Endothelial cell of umbilical vein (primary cell): ENCODE measurements at regions not wholly inside any gene's neighbourhood (a gene's known extent, or its start where the extent isn't known, plus 50 kb on each side); places are given as distances from the start of the nearest gene placed in this dataset.
A peak's percentile ranks its signal among the peaks of the same experiment; 100 is the strongest.

ENCODE experiments used
- BruUV-seq: library from RNA; stranded (reverse); fragments of 400-500 nt; replicated peaks from 2 replicates; lab custom pipeline; 2021; lab: Mats Ljungman, UMichigan
- CTCF ChIA-PET: fragments of 300-600, 350-600 bp; sonication (Branson Sonifier 250); formaldehyde crosslinking; loops from one replicate; lab custom pipeline; 2021; ENCODE audit warnings: antibody characterized with exemption, inconsistent platforms; lab: Charles Lee
- POLR2A ChIA-PET: fragments of 300-600, 350-600 bp; sonication (Branson Sonifier 250); formaldehyde crosslinking; loops from one replicate; lab custom pipeline; 2021; ENCODE audit warnings: antibody characterized with exemption, inconsistent platforms; lab: Charles Lee
- DNase-seq: peaks from one replicate; pipeline ENCODE4 v3.0.0-alpha.2; 2011; ENCODE audit warnings: low read depth, low spot score
- FAIRE-seq: peaks from 2 replicates; lab custom pipeline; 2011; peaks lifted over from hg19 to GRCh38; lab: Jason Lieb, UNC
- H2AFZ ChIP-seq: 2 replicates; pipeline ENCODE4 v1.6.0; 2012; ENCODE audit warnings: low read depth, low read length, control low read depth, inconsistent platforms
- H3K27ac ChIP-seq: 2 replicates; pipeline ENCODE4 v1.5.1; 2011; ENCODE audit warnings: low read depth, mild to moderate bottlenecking, control low read depth, low read length, moderate library complexity; ENCODE audit not compliant: insufficient read depth
- H3K27me3 ChIP-seq, 2 experiments: 2 replicates each; pipeline versions ENCODE4 v1.6.0 to v1.6.1; 2011; ENCODE audit warnings: low read length in 2 of 2, mixed read lengths in 1 of 2; ENCODE audit not compliant: control insufficient read depth in 2 of 2, insufficient read depth in 2 of 2
- H3K36me3 ChIP-seq, 2 experiments: 2 replicates in 1 of 2; 3 replicates in 1 of 2; pipeline ENCODE4 v1.5.1; 2011; ENCODE audit warnings: low read length in 2 of 2, mild to moderate bottlenecking in 1 of 2, moderate library complexity in 1 of 2; ENCODE audit not compliant: control insufficient read depth in 2 of 2, insufficient read depth in 2 of 2; ENCODE audit errors: extremely low read depth in 1 of 2
- H3K4me1 ChIP-seq: 3 replicates; pipeline ENCODE4 v1.5.1; 2011; ENCODE audit warnings: mild to moderate bottlenecking, low read length; ENCODE audit not compliant: control insufficient read depth, insufficient read depth; ENCODE audit errors: extremely low read depth
- H3K4me2 ChIP-seq: 2 replicates; pipeline ENCODE4 v1.6.1; 2011; ENCODE audit warnings: low read length, control low read depth, mixed read lengths; ENCODE audit not compliant: insufficient read depth
- H3K4me3 ChIP-seq, 3 experiments: fragments of 200-600 bp in 1 of 3; sonication (generic), shearing (Covaris generic) in 1 of 3; replicated peaks in 1 of 3; 2 replicates each; pipeline ENCODE4 v1.5.1; 2011 to 2016; ENCODE audit warnings: control low read depth in 3 of 3, low read length in 3 of 3, mild to moderate bottlenecking in 2 of 3, inconsistent platforms in 1 of 3, low read depth in 1 of 3, moderate library complexity in 1 of 3; ENCODE audit not compliant: insufficient read depth in 1 of 3
- H3K79me2 ChIP-seq: 2 replicates; pipeline ENCODE4 v1.6.0; 2012; ENCODE audit warnings: low read length, inconsistent platforms; ENCODE audit not compliant: control insufficient read depth, insufficient read depth
- H3K9ac ChIP-seq: replicated peaks from 2 replicates; pipeline ENCODE3; 2011; ENCODE audit warnings: low read length, control low read depth; ENCODE audit not compliant: insufficient read depth; ENCODE audit errors: extremely low read depth
- H3K9me1 ChIP-seq: replicated peaks from 3 replicates; pipeline ENCODE4 v1.6.0; 2011; ENCODE audit warnings: mild to moderate bottlenecking, low read length; ENCODE audit not compliant: control insufficient read depth, insufficient read depth; ENCODE audit errors: extremely low read depth
- H3K9me3 ChIP-seq: replicated peaks from 2 replicates; pipeline ENCODE4 v1.5.1; 2012; ENCODE audit warnings: low read length, inconsistent platforms; ENCODE audit not compliant: control insufficient read depth, insufficient read depth
- H4K20me1 ChIP-seq: replicated peaks from 2 replicates; pipeline ENCODE3; 2011; ENCODE audit warnings: mild to moderate bottlenecking, low read length; ENCODE audit not compliant: control insufficient read depth, insufficient read depth; ENCODE audit errors: extremely low read depth
- EZH2 ChIP-seq: IDR thresholded peaks from 2 replicates; pipeline ENCODE4 v1.6.1; 2012; ENCODE audit warnings: borderline replicate concordance, low read depth, mild to moderate bottlenecking, moderate library complexity, low read length, inconsistent platforms; ENCODE audit not compliant: severe bottlenecking
- FOS ChIP-seq: IDR thresholded peaks from 2 replicates; pipeline ENCODE4 v1.6.1; 2011; ENCODE audit warnings: mild to moderate bottlenecking, low read length, moderate library complexity, borderline replicate concordance; ENCODE audit not compliant: insufficient read depth
- GATA2 ChIP-seq: IDR thresholded peaks from 2 replicates; pipeline ENCODE4 v1.7.0; 2011; ENCODE audit warnings: low read depth, mild to moderate bottlenecking, moderate library complexity, mixed read lengths, low read length; ENCODE audit not compliant: insufficient read length, insufficient read depth
- JUN ChIP-seq: IDR thresholded peaks from 2 replicates; pipeline ENCODE4 v1.6.1; 2011; ENCODE audit warnings: borderline replicate concordance, low read depth; ENCODE audit not compliant: insufficient read length, insufficient read depth
- MYC ChIP-seq: IDR thresholded peaks from one replicate; pipeline ENCODE4 v1.6.1; 2011; ENCODE audit warnings: mild to moderate bottlenecking, low read depth, low read length
- POLR2A ChIP-seq: IDR thresholded peaks from 2 replicates; pipeline ENCODE4 v1.6.1; 2012; ENCODE audit warnings: low read depth, mild to moderate bottlenecking, control low read depth, low read length
- POLR2AphosphoS5 ChIP-seq: IDR thresholded peaks from 2 replicates; pipeline ENCODE4 v1.6.1; 2012; ENCODE audit warnings: low read depth, mild to moderate bottlenecking, control low read depth, low read length, moderate library complexity; ENCODE audit not compliant: insufficient read depth
- dilution Hi-C: fragments of 300-500 bp; cut with MboI; formaldehyde crosslinking; loops from one replicate; pipeline ENCODE4 v1.15.0; 2019; ENCODE audit warnings: low sequenced_read_pairs; ENCODE audit not compliant: extremely low pct_ligation_motif_present
- intact Hi-C: fragments of 100-400 bp; cut with micrococcal nuclease; formaldehyde crosslinking; loops from one replicate; pipeline ENCODE4 v1.10.0; 2022
- TF ChIP-seq, protein P1 (sequence below), 2 donors: IDR thresholded peaks; 1 replicate in 1 of 2; 2 replicates in 1 of 2; pipeline ENCODE4 v1.5.1; 2011; ENCODE audit warnings: low read length in 2 of 2, mild to moderate bottlenecking in 2 of 2, moderate library complexity in 2 of 2, control low read depth in 1 of 2, inconsistent platforms in 1 of 2, low read depth in 1 of 2; ENCODE audit not compliant: insufficient read depth in 1 of 2; ENCODE audit errors: extremely low read depth in 1 of 2
- TF ChIP-seq, protein P2 (sequence below): IDR thresholded peaks from 2 replicates; pipeline ENCODE4 v1.6.1; 2011; ENCODE audit not compliant: insufficient read depth, insufficient read length

DNA sequence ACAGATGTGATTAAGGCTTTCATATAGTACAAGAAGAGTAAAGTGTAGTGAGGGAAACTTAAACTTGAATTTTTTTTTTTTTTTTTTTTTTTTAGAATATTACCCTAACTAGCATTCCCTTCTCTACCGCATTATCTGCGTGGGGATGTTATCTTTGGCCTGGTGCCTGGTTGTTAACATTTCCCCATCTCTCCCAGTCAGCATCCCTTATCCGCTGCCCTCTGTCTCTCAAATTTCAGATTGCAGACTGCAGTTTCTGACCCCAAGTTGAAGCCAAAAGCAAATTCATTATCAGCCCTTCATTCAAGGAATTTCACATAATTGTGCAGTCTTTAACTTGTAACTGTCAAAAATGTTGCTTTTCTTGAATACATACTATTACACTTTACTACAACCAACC lies 353.0 kb downstream of the PLOD2 start:
- Histone ChIP-seq H2AFZ (no peak overlapping the region), H3K36me3 (no peaks in the 10 kb centered on the region), H4K20me1 (no peaks in the 10 kb centered on the region), H3K4me2 (no peak overlapping the region), H3K9me3 (no peaks in the 10 kb centered on the region), H3K27ac (no peak overlapping the region), H3K9me1 (no peaks in the 10 kb centered on the region), H3K27me3 (no peaks in the 10 kb centered on the region), H3K9ac (no peak overlapping the region), H3K4me1 (no peaks in the 10 kb centered on the region), H3K4me3 (no peak overlapping the region), H3K79me2 (no peaks in the 10 kb centered on the region)
- CTCF ChIA-PET, result interaction anchor here (0.9 to 2.0 kb wide), 5 partner anchors 9 to 1912 kb away, joined by 3 to 11 read pairs (median 6); no protein-coding TSS in a partner anchor
- no TSS peak for BruUV-seq
- POLR2A ChIA-PET, result no interaction called here
- TF ChIP-seq, protein P1, sequence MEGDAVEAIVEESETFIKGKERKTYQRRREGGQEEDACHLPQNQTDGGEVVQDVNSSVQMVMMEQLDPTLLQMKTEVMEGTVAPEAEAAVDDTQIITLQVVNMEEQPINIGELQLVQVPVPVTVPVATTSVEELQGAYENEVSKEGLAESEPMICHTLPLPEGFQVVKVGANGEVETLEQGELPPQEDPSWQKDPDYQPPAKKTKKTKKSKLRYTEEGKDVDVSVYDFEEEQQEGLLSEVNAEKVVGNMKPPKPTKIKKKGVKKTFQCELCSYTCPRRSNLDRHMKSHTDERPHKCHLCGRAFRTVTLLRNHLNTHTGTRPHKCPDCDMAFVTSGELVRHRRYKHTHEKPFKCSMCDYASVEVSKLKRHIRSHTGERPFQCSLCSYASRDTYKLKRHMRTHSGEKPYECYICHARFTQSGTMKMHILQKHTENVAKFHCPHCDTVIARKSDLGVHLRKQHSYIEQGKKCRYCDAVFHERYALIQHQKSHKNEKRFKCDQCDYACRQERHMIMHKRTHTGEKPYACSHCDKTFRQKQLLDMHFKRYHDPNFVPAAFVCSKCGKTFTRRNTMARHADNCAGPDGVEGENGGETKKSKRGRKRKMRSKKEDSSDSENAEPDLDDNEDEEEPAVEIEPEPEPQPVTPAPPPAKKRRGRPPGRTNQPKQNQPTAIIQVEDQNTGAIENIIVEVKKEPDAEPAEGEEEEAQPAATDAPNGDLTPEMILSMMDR (IDR thresholded peaks at IDR 0.05; ENCODE audit: extremely low read depth in 1 of 2, insufficient read depth in 1 of 2, low read depth in 1 of 2, low read length in 2 of 2), result peak; percentile 29
- TF ChIP-seq POLR2AphosphoS5, result no peak
- intact Hi-C loops (no loop called here), dilution Hi-C loops (no loop called here)
- DNase-seq (peak; percentile 48), FAIRE-seq (peak; percentile 50)

DNA sequence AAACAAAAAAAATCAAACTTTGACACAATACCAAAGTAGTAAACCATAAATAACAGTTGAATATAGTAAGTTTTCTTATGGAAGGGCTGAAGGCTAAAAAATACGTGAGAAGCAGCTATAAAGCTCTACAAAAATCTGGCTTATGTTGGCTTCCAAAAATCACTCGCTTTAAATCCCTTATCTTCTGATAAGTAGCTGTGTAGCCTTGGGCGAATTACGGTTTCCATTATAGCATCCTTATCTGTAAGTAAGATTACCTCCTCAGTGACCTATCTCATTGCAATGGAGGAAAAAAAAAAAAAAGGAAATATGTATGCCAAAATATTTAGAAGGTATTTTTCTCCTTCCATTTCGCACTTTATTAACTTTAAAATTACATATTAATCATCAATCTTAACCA lies 348.6 kb downstream of the PLOD2 start:
- Histone ChIP-seq H3K27me3 (no peaks in the 10 kb centered on the region), H3K4me3 (no peak overlapping the region), H3K4me1 (no peaks in the 10 kb centered on the region), H4K20me1 (no peaks in the 10 kb centered on the region), H3K4me2 (no peak overlapping the region), H3K36me3 (no peaks in the 10 kb centered on the region), H3K9ac (no peak overlapping the region), H3K79me2 (no peaks in the 10 kb centered on the region), H3K9me3 (no peaks in the 10 kb centered on the region), H2AFZ (no peak overlapping the region), H3K27ac (no peak overlapping the region), H3K9me1 (no peaks in the 10 kb centered on the region)
- POLR2A ChIA-PET, result no interaction called here
- DNase-seq (no peak), FAIRE-seq (no peak)
- intact Hi-C loops (no loop called here), dilution Hi-C loops (no loop called here)
- TF ChIP-seq EZH2 (no peak), MYC (no peak), FOS (no peak), POLR2A (no peak), GATA2 (no peak), JUN (no peak)
- TF ChIP-seq, protein P2, sequence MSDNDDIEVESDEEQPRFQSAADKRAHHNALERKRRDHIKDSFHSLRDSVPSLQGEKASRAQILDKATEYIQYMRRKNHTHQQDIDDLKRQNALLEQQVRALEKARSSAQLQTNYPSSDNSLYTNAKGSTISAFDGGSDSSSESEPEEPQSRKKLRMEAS, result no peak
- BruUV-seq, result no TSS peak
- CTCF ChIA-PET, result no interaction called here
